Small intestine (tissue), 7 donors: ENCODE measurements at regions not wholly inside any gene's neighbourhood (a gene's known extent, or its start where the extent isn't known, plus 50 kb on each side); places are given as distances from the start of the nearest gene placed in this dataset.

Source experiments
- DNase-seq, 2 donors: peaks; one replicate each; pipeline versions ENCODE4 v3.0.0 to v3.0.0-alpha.2; 2013
- FAIRE-seq: peaks from 2 replicates; lab custom pipeline; 2012; peaks lifted over from hg19 to GRCh38; lab: Jason Lieb, UNC
- H3K27ac ChIP-seq, 3 donors: one replicate each; pipeline ENCODE4 v1.5.1; 2013; ENCODE audit warnings: low read length in 2 of 3, mild to moderate bottlenecking in 2 of 3, control low read depth in 1 of 3, inconsistent platforms in 1 of 3, low read depth in 1 of 3, moderate library complexity in 1 of 3
- H3K27me3 ChIP-seq, 3 donors: one replicate each; pipeline ENCODE4 v1.6.1; 2013; ENCODE audit warnings: low read length in 3 of 3, inconsistent platforms in 1 of 3; ENCODE audit not compliant: control insufficient read depth in 3 of 3, insufficient read depth in 3 of 3
- H3K36me3 ChIP-seq, 3 donors: one replicate each; pipeline ENCODE4 v1.6.1; 2013; ENCODE audit warnings: low read length in 3 of 3, inconsistent platforms in 1 of 3, low read depth in 1 of 3, mild to moderate bottlenecking in 1 of 3, moderate library complexity in 1 of 3; ENCODE audit not compliant: control insufficient read depth in 3 of 3, insufficient read depth in 2 of 3
- H3K4me1 ChIP-seq, 3 donors: one replicate each; pipeline ENCODE4 v1.6.1; 2013; ENCODE audit warnings: low read length in 2 of 3, inconsistent platforms in 1 of 3, low read depth in 1 of 3, mild to moderate bottlenecking in 1 of 3, moderate library complexity in 1 of 3; ENCODE audit not compliant: control insufficient read depth in 3 of 3, insufficient read depth in 2 of 3
- H3K4me3 ChIP-seq, 3 donors: one replicate each; pipeline ENCODE4 v1.5.1; 2013; ENCODE audit warnings: low read length in 3 of 3, control low read depth in 1 of 3, inconsistent platforms in 1 of 3, low read depth in 1 of 3, mild to moderate bottlenecking in 1 of 3, moderate library complexity in 1 of 3
- H3K9me3 ChIP-seq, 2 donors: one replicate each; pipeline ENCODE4 v1.6.1; 2013; ENCODE audit warnings: low read depth in 1 of 2, low read length in 1 of 2; ENCODE audit not compliant: control insufficient read depth in 2 of 2, insufficient read depth in 1 of 2
- WGBS, 3 donors: extraction: QIAGEN DNeasy Blood & Tissue Kit; methylation state at CpG; one replicate each; pipeline ENCODE4 v1.1.7; 2013; 5-methylcytosine and 5-hydroxymethylcytosine counted together
- donor health status: healthy with polysubstance abuse.
- donor health status: control.
- donor health status: control.
- donor health status: Bipolar disorder and iron deficiency.
- donor health status: healthy.

DNA sequence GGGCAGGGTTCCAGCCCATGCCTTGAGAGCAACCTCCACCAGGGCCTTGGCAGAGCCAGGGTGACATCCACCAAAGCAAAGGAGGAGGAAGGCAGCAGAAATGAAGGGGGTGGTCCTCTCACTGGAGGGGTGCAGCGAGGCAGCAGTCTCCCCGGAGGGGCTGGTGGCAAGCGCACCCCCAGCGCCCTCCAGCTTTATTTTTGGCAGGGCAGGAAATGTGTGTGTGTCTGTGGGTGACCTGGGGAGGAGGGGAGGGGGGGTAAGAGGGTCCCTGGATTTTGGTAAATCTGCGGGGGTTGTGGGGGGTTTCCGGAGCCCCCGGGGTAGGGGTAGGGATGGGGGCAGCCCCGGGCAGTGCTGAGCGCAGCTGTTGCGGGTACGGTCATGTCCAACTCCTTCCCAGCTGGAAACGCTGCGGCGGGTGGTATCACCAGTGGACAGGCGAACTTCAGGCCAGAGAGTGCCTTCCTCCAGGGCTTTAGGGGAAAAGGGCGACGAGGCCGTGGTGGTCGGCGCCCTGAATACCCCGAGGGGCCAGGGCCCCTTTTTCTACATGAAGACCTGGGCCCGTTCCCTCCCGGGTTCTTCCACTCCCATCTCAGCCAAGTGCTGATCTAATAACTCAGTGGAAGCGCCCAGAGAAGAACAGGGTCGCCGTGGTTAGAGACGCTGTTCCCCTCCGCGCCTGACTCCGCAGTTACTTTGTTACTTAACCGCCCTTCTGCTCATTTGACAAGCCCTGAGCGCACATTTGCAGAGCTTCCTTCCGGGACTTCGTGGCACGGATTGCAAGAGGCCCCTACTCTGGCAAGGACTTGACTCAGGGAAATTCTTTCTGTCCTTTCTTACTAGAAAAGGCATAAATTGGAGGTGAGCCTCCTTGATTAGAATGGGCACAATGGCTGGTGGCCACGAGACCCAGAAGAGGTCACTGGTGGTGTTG lies 55.2 kb downstream of the FOS start:
- Histone ChIP-seq H3K9me3 (peaks cover 0 to 12% of the 10 kb centered on the region in 2 donors), H3K27ac (peak overlapping the region; percentile 42 to 59 (median 54)), H3K4me3 (no peak overlapping the region), H3K36me3 (no peaks in the 10 kb centered on the region), H3K27me3 (no peaks in the 10 kb centered on the region), H3K4me1 (peaks cover 0 to 4% (median 0%) of the 10 kb centered on the region in 3 donors)
- 66 to 81% (median 71%) methylated on average over 33 to 36 of the region's 36 CpGs for WGBS, 3 donors
- DNase-seq = peak in 1 of 2 donors; percentile 34
- FAIRE-seq = no peak

DNA sequence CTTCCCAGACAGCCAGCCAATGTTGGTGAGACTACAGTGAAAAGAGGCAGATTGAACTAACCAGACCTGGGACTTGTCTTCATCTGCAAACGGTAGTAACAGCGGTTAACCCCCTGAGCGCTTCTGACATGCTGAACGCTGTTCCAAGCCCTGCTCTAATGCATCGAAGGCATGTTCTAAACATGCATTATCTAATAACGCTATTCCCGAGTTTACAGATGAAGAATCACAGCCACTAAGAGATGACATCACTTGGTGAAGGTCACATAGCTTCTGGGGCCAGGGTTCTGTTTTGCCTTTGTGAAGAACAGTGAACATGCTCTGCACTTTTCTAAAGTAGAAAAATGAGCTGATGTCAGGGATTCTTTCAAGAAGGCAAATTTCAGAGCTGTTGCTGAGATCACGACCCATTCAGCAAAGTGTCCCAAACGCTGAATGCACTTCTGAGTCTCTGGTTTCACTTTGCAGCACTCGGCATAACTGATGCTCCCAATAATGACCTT lies 56.0 kb downstream of the FOS start:
- FAIRE-seq (no peak), DNase-seq (no peak)
- Histone ChIP-seq H3K36me3 (no peaks in the 10 kb centered on the region), H3K27ac (peak overlapping the region; percentile 42 to 59 (median 54)), H3K27me3 (no peaks in the 10 kb centered on the region), H3K9me3 (peaks cover 0 to 12% of the 10 kb centered on the region in 2 donors), H3K4me3 (no peak overlapping the region), H3K4me1 (peaks cover 0 to 4% (median 0%) of the 10 kb centered on the region in 3 donors)
- 45 to 49% (median 46%) methylated on average over 10 of the region's 10 CpGs for WGBS, 3 donors

DNA sequence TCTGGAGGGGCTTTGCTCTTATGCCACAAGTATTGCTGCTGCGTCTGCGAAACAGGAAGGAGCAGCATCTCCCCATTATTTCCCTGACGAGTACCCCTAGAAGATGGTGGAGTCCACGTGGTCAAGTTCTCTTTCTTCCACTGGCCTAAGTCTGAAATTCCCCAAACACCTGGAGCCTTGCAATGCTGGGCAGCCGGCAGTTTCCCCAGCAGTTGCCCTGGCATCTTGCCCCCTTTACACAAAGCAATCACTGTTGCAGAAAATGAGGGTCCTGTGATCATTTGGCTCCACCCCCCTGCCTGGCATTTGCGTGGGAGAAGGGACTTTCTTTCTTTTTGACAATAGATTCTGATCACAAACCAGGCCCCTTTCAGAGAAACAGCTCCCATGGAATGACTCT lies 56.9 kb downstream of the FOS start:
- Histone ChIP-seq H3K4me1 (peaks cover 0 to 4% (median 0%) of the 10 kb centered on the region in 3 donors), H3K36me3 (no peaks in the 10 kb centered on the region), H3K27ac (no peak overlapping the region), H3K9me3 (peaks cover 0 to 12% of the 10 kb centered on the region in 2 donors), H3K27me3 (no peaks in the 10 kb centered on the region), H3K4me3 (no peak overlapping the region)
- DNase-seq (no peak), FAIRE-seq (no peak)
- 83 to 88% (median 88%) methylated on average over 6 of the region's 6 CpGs for WGBS, 3 donors

DNA sequence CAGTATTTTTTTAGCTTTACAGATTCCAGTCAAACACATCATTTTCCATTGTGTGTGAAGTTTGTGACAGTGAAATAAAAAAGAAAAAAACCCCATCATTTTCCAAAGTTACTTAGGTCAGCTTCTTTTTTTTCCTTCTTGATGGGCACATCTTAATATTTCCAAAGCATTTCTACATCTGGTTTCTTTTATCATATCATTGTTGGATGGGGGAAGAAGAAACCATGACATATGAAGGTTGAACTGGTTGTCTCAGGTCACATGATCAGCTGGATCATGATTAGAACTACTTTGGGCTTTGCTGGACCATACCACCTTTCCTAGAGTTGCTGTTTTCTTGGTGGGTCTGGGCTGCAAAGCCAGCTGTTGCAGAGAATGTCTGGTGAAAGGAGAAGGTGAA lies 59.8 kb downstream of the FOS start:
- Histone ChIP-seq H3K9me3 (peaks cover 0 to 12% of the 10 kb centered on the region in 2 donors), H3K4me3 (no peak overlapping the region), H3K27me3 (no peaks in the 10 kb centered on the region), H3K36me3 (no peaks in the 10 kb centered on the region), H3K4me1 (peaks cover 0 to 4% (median 0%) of the 10 kb centered on the region in 3 donors), H3K27ac (peak overlapping the region in 1 of 3 donors; percentile 41)
- FAIRE-seq = no peak
- DNase-seq = no peak

DNA sequence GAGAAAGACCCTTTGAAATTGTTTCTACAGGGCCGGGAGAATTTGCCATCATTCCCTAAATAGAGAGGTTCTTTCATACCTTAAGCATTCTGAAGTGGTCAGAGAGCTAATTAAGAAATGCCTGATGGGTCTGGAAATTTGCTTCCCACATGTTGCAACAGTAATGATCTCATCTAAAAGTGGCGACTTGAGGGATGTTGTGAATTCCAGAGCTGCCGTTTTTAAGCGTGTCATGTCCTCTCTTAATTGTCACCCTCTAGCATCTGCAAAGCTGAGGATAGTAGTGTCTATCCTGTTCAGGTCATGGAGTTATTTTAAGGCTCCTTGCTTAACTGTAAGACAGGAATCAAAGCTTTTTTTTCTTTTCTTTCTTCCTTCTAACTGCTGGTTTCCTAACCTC lies 60.4 kb downstream of the FOS start:
- H3K27ac ChIP-seq = peak overlapping the region in 1 of 3 donors; percentile 41
- peaks cover 0 to 4% (median 0%) of the 10 kb centered on the region in 3 donors for H3K4me1 ChIP-seq
- no peaks in the 10 kb centered on the region for H3K36me3 ChIP-seq
- FAIRE-seq (no peak), DNase-seq (no peak)
- 67 to 92% (median 74%) methylated on average over 4 of the region's 4 CpGs for WGBS, 3 donors
- no peak overlapping the region for H3K4me3 ChIP-seq
- H3K9me3 ChIP-seq = peaks cover 0 to 12% of the 10 kb centered on the region in 2 donors
- H3K27me3 ChIP-seq = no peaks in the 10 kb centered on the region

DNA sequence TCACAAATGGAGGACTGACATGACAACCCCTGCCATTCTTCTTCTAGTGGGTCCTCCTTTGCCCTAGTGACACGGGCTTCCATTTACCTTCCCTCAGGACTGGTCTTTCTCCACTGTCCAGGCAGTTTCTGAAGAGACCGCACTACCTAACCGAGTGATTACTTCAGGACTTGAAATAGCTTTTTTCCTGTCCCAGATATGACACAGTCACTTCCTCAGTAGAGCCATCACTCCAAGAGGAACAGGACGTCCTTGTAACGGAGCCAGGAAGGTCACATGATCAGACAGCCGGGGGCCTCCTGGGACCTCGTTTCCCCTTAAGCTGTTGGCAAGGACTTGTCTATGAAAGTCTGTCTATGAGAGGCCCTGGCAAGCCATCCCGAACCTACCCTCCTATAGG lies 62.3 kb downstream of the FOS start:
- no peak for DNase-seq
- 43 to 68% (median 51%) methylated on average over 8 of the region's 8 CpGs for WGBS, 3 donors

DNA sequence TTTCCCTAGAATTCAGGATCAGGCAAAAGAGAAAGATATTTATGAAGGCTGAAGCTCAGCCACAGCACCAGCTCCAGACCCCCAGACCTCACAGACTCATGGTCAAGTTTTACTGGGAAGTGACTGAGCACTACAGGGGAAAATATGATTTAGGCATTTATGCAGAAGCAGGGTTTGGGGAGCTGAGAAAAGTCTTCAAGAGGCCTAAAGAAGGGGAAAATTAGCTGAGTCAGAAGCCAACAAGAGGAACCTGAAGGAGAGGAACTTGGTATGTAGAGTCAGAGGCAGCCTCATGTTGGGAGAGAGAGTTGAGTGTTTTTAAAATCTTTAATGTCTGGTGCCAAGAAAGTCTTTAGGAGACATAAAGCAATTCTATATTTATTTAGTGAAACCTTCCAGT lies 63.0 kb downstream of the FOS start:
- H3K27ac ChIP-seq = peak overlapping the region in 2 of 3 donors; percentile 15 to 73
- H3K27me3 ChIP-seq = no peaks in the 10 kb centered on the region
- no peaks in the 10 kb centered on the region for H3K36me3 ChIP-seq
- no peak overlapping the region for H3K4me3 ChIP-seq
- FAIRE-seq (no peak), DNase-seq (no peak)
- no peaks in the 10 kb centered on the region for H3K4me1 ChIP-seq
- peaks cover 0 to 18% of the 10 kb centered on the region in 2 donors for H3K9me3 ChIP-seq

More for the DNA sequence above, 62.3 kb downstream of the FOS start:
- Histone ChIP-seq H3K9me3 (peaks cover 0 to 14% of the 10 kb centered on the region in 2 donors), H3K4me3 (no peak overlapping the region), H3K4me1 (no peaks in the 10 kb centered on the region), H3K27ac (peak overlapping the region in 2 of 3 donors; percentile 15 to 93), H3K36me3 (no peaks in the 10 kb centered on the region), H3K27me3 (no peaks in the 10 kb centered on the region)
- FAIRE-seq = no peak

DNA sequence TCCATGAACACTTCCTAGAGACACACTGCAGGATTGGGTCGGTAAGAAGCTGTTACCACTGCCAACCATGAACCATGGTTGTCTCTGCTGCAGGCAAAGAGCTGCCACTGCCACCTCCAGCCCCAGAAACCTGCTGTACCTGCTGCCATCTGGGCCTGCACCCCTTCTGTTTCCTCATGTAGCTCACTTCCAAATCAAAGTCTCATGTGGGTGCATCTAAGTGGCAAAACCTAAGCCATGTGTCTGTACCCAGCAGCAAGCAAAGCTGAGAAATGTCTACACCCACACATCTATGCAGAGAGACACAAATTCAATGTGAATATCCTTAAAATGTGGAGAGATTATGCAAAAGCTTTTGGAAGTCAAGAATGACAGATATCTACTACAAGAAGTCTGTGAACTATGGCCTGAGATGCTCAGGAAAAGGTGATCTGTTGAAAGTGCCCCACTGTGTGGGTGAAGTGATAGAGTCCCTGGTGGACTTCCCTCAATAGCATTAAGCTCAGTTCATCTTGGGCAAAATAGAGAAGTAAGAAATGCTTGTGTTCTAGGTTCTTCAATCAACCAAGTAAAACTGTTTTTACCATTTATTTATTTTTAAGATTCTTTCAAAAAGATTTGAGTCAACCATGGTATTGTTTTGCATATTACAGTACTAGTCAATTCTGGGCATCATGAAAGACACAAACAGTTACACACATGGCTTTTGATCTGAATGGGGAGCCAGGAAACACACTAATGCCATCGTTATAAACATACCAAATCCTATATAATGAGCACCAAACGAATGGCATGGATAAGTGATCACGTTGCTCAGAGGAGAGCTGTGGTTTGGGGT lies 64.4 kb downstream of the FOS start:
- Histone ChIP-seq H3K36me3 (no peaks in the 10 kb centered on the region), H3K9me3 (peaks cover 0 to 6% of the 10 kb centered on the region in 2 donors), H3K4me1 (no peaks in the 10 kb centered on the region), H3K27me3 (no peaks in the 10 kb centered on the region), H3K27ac (no peak overlapping the region), H3K4me3 (no peak overlapping the region)
- WGBS, 3 donors = 63 to 68% (median 65%) methylated on average over 4 of the region's 4 CpGs
- DNase-seq = no peak
- no peak for FAIRE-seq
